T-cell (primary cell): ENCODE measurements at regions not wholly inside any gene's neighbourhood (a gene's known extent, or its start where the extent isn't known, plus 50 kb on each side); places are given as distances from the start of the nearest gene placed in this dataset.

Experiments
- ATAC-seq, 4 experiments: fragments of 200-7000 bp in 3 of 4; fragments of 150-1000 bp in 1 of 4; cut with Tn5 transposase; replicated peaks in 1 of 4; 1 replicate in 3 of 4; 2 replicates in 1 of 4; pipeline ENCODE4 v1.10.0; 2021; ENCODE audit warnings: moderate library complexity in 3 of 4, mild to moderate bottlenecking in 2 of 4, moderate number of reproducible peaks in 1 of 4
- CTCF ChIA-PET, 2 donors: fragments of 300-600 bp; sonication (Branson Sonifier 250); formaldehyde crosslinking; loops; one replicate each; lab custom pipeline; 2022; ENCODE audit warnings: antibody characterized with exemption in 2 of 2; lab: Charles Lee
- POLR2A ChIA-PET, 2 donors: fragments of 300-600 bp; sonication (Branson Sonifier 250); formaldehyde crosslinking; loops; one replicate each; lab custom pipeline; 2022; ENCODE audit warnings: antibody characterized with exemption in 2 of 2; lab: Charles Lee
- DNase-seq, 35 experiments: peaks; one replicate each; pipeline versions ENCODE4 v3.0.0 to v3.0.0-alpha.2; 2013 to 2023
- H3K27ac ChIP-seq: one replicate; pipeline ENCODE4 v1.5.1; 2013; ENCODE audit warnings: low read length
- H3K27me3 ChIP-seq, 2 experiments: replicated peaks in 1 of 2; 1 replicate in 1 of 2; 2 replicates in 1 of 2; pipeline versions ENCODE4 v1.6.1 to v1.7.0; 2013; ENCODE audit warnings: low read length in 1 of 2, mixed read lengths in 1 of 2; ENCODE audit not compliant: control insufficient read depth in 2 of 2, insufficient read depth in 2 of 2; ENCODE audit errors: extremely low read depth in 1 of 2
- H3K36me3 ChIP-seq, 2 donors: 1 replicate in 1 of 2; 2 replicates in 1 of 2; pipeline versions ENCODE4 v1.6.1 to v1.7.0; 2013; ENCODE audit warnings: low read length in 1 of 2; ENCODE audit not compliant: control insufficient read depth in 2 of 2, insufficient read depth in 1 of 2; ENCODE audit errors: extremely low read depth in 1 of 2
- H3K4me1 ChIP-seq, 2 experiments: 1 replicate in 1 of 2; 2 replicates in 1 of 2; pipeline versions ENCODE4 v1.6.1 to v1.7.0; 2013; ENCODE audit warnings: low read length in 2 of 2, mixed read lengths in 1 of 2; ENCODE audit not compliant: insufficient read depth in 2 of 2, control insufficient read depth in 1 of 2; ENCODE audit errors: extremely low read depth in 1 of 2
- H3K4me3 ChIP-seq, 2 donors: 1 replicate in 1 of 2; 2 replicates in 1 of 2; pipeline versions ENCODE4 v1.5.1 to v1.7.0; 2013; ENCODE audit warnings: mild to moderate bottlenecking in 2 of 2, low read length in 1 of 2, moderate library complexity in 1 of 2; ENCODE audit not compliant: control insufficient read depth in 1 of 2; ENCODE audit errors: extremely low read depth in 1 of 2
- H3K9me3 ChIP-seq: 2 replicates; pipeline ENCODE4 v1.7.0; 2013
- H3K27ac Mint-ChIP-seq, 2 donors: one replicate each; pipeline ENCODE4 v1.8.0; 2020 to 2021; ENCODE audit warnings: mild to moderate bottlenecking in 2 of 2, mixed read lengths in 2 of 2
- H3K27me3 Mint-ChIP-seq, 2 donors: one replicate each; pipeline ENCODE4 v1.8.0; 2021 to 2022; ENCODE audit warnings: mixed read lengths in 2 of 2
- H3K36me3 Mint-ChIP-seq: one replicate; pipeline ENCODE4 v1.8.0; 2021; ENCODE audit warnings: mixed read lengths
- H3K4me1 Mint-ChIP-seq, 3 donors: one replicate each; pipeline ENCODE4 v1.8.0; 2020 to 2022; ENCODE audit warnings: mixed read lengths in 3 of 3, mild to moderate bottlenecking in 1 of 3
- H3K4me3 Mint-ChIP-seq, 3 donors: one replicate each; pipeline ENCODE4 v1.8.0; 2020 to 2022; ENCODE audit warnings: mild to moderate bottlenecking in 3 of 3, mixed read lengths in 3 of 3, moderate library complexity in 3 of 3
- H3K9me3 Mint-ChIP-seq, 3 donors: one replicate each; pipeline ENCODE4 v1.8.0; 2020 to 2022; ENCODE audit warnings: mixed read lengths in 3 of 3
- WGBS: methylation state at CpG from one replicate; pipeline ENCODE4 v1.1.5; 2013; ENCODE audit warnings: missing lambda C conversion rate; ENCODE audit not compliant: insufficient coverage; 5-methylcytosine and 5-hydroxymethylcytosine counted together

DNA sequence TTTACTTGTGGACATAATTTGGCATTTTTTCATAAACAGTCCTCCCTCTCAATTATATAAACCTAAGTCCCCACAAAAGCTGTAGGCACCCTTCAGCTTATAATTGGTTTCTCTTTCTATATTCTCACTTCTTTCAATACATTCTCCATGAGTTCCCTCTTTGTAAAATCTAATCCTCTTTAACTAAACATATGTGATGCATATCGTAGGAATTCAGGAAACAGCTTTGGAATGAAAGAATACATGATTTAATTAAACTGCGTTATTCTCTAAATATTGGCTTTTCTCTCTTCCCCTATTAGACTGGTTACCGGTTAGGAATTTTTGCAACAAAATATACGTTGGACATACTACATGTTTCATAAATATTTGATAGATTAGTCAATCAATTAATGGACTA is 1122.6 kb downstream of the FLRT2 start:
- H3K27me3 Mint-ChIP-seq = no peaks in the 10 kb centered on the region
- POLR2A ChIA-PET = no interaction called here
- no peaks in the 10 kb centered on the region for H3K4me1 ChIP-seq
- H3K27ac ChIP-seq = no peak overlapping the region
- no peak overlapping the region for H3K4me3 Mint-ChIP-seq
- H3K27me3 ChIP-seq = no peaks in the 10 kb centered on the region
- H3K9me3 ChIP-seq = no peaks in the 10 kb centered on the region
- WGBS = no CpG with 5 or more reads among the region's 4 CpGs
- no peaks in the 10 kb centered on the region for H3K36me3 Mint-ChIP-seq
- no peak overlapping the region for H3K27ac Mint-ChIP-seq
- ATAC-seq (no peak), DNase-seq (no peak)
- no peak overlapping the region for H3K4me3 ChIP-seq
- H3K9me3 Mint-ChIP-seq = peaks cover 5 to 8% (median 7%) of the 10 kb centered on the region in 3 donors
- H3K4me1 Mint-ChIP-seq = no peaks in the 10 kb centered on the region
- CTCF ChIA-PET = no interaction called here
- no peaks in the 10 kb centered on the region for H3K36me3 ChIP-seq

GRCh38 chr14:86646696-86647690 is 1117.0 kb downstream of the FLRT2 start:
- H3K27ac ChIP-seq = no peak overlapping the region
- H3K27me3 ChIP-seq = no peaks in the 10 kb centered on the region
- ATAC-seq = no peak
- ChIA-PET POLR2A (no interaction called here), CTCF (no interaction called here)
- H3K36me3 ChIP-seq = no peaks in the 10 kb centered on the region
- no peaks in the 10 kb centered on the region for H3K4me1 ChIP-seq
- no peaks in the 10 kb centered on the region for H3K27me3 Mint-ChIP-seq
- no peak overlapping the region for H3K4me3 Mint-ChIP-seq
- no peaks in the 10 kb centered on the region for H3K36me3 Mint-ChIP-seq
- no peak overlapping the region for H3K27ac Mint-ChIP-seq
- H3K4me1 Mint-ChIP-seq = no peaks in the 10 kb centered on the region
- H3K9me3 Mint-ChIP-seq = peaks cover 5 to 8% (median 7%) of the 10 kb centered on the region in 3 donors
- DNase-seq = no peak
- H3K9me3 ChIP-seq = no peaks in the 10 kb centered on the region
- WGBS = 78% methylated on average over 1 of the region's 4 CpGs
- no peak overlapping the region for H3K4me3 ChIP-seq

- H3K4me1 Mint-ChIP-seq = no peaks in the 10 kb centered on the region
- H3K27me3 Mint-ChIP-seq = no peaks in the 10 kb centered on the region
- ChIA-PET POLR2A (no interaction called here), CTCF (no interaction called here)
- no peaks in the 10 kb centered on the region for H3K36me3 ChIP-seq
- H3K9me3 ChIP-seq = no peaks in the 10 kb centered on the region
- 87% methylated on average over 5 of the region's 5 CpGs for WGBS
- H3K4me1 ChIP-seq = no peaks in the 10 kb centered on the region
- DNase-seq (no peak), ATAC-seq (no peak)
- H3K4me3 Mint-ChIP-seq = no peak overlapping the region
- no peaks in the 10 kb centered on the region for H3K36me3 Mint-ChIP-seq
- no peak overlapping the region for H3K27ac Mint-ChIP-seq
- H3K4me3 ChIP-seq = no peak overlapping the region
- no peak overlapping the region for H3K27ac ChIP-seq
- peaks cover 5 to 8% (median 7%) of the 10 kb centered on the region in 3 donors for H3K9me3 Mint-ChIP-seq
- H3K27me3 ChIP-seq = no peaks in the 10 kb centered on the region
Measured at GRCh38 chr14:86646125-86646524, 1116.2 kb downstream of the FLRT2 start.

DNA sequence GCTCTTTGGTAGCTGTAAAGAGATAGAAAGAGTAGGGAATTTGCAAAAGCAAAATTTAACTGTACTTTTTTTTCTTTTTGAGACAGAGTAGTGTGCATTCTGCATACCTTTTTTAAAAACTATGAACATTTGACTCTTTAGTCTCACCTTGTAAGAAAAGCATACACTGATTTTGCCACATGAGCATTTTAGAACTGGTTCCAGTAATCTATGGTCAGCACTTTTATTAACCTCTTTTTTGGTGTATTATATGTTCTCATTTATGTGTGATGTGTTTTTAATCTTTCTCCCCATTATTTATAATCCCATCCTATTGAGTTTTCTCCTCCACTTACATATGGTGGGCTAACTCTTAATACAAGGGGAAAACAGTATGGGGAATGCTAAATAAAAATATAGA is 1111.4 kb downstream of the FLRT2 start:
- ATAC-seq (no peak), DNase-seq (no peak)
- no peaks in the 10 kb centered on the region for H3K9me3 ChIP-seq
- ChIA-PET CTCF (no interaction called here), POLR2A (no interaction called here)
- H3K4me3 ChIP-seq = no peak overlapping the region
- H3K27ac Mint-ChIP-seq = no peak overlapping the region
- H3K4me3 Mint-ChIP-seq = no peak overlapping the region
- H3K27me3 ChIP-seq = no peaks in the 10 kb centered on the region
- no peaks in the 10 kb centered on the region for H3K36me3 Mint-ChIP-seq
- H3K4me1 ChIP-seq = no peaks in the 10 kb centered on the region
- peaks cover 0 to 4% (median 4%) of the 10 kb centered on the region in 3 donors for H3K9me3 Mint-ChIP-seq
- no peaks in the 10 kb centered on the region for H3K27me3 Mint-ChIP-seq
- H3K36me3 ChIP-seq = no peaks in the 10 kb centered on the region
- H3K4me1 Mint-ChIP-seq = no peaks in the 10 kb centered on the region
- H3K27ac ChIP-seq = no peak overlapping the region

DNA sequence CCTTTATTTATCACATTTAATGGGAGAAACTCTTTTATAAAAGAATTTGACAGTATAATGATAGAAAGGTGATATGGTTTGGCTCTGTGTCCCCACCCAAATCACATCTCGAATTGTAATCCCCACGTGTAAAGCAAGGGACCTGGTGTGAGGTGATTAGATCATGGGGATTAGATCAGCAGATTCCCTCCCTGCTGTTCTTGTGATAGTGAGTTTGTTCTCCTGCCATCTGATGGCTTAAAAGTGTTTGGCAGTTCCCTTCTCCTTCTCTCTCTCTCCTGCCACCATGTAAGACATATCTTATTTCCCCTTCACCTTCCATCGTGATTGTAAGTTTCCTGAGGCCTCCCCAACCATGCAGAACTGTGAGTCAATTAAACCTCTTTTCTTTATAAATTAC is 1110.3 kb downstream of the FLRT2 start:
- ATAC-seq (no peak), DNase-seq (no peak)
- Mint-ChIP-seq H3K4me3 (no peak overlapping the region), H3K27ac (no peak overlapping the region), H3K27me3 (no peaks in the 10 kb centered on the region), H3K9me3 (peaks cover 0 to 4% (median 4%) of the 10 kb centered on the region in 3 donors), H3K36me3 (no peaks in the 10 kb centered on the region), H3K4me1 (no peaks in the 10 kb centered on the region)
- Histone ChIP-seq H3K36me3 (no peaks in the 10 kb centered on the region), H3K27me3 (no peaks in the 10 kb centered on the region), H3K9me3 (no peaks in the 10 kb centered on the region), H3K4me1 (no peaks in the 10 kb centered on the region), H3K4me3 (no peak overlapping the region), H3K27ac (no peak overlapping the region)
- no CpG with 5 or more reads among the region's 3 CpGs for WGBS
- POLR2A ChIA-PET = no interaction called here
- CTCF ChIA-PET = no interaction called here

GRCh38 chr14:86639666-86640065 is 1109.7 kb downstream of the FLRT2 start:
- CTCF ChIA-PET = no interaction called here
- no peak overlapping the region for H3K4me3 Mint-ChIP-seq

More at GRCh38 chr14:86639666-86640065, 1109.7 kb downstream of the FLRT2 start:
- H3K9me3 Mint-ChIP-seq = peaks cover 0 to 4% (median under 1%) of the 10 kb centered on the region in 3 donors
- DNase-seq = no peak
- H3K4me1 Mint-ChIP-seq = no peaks in the 10 kb centered on the region
- no peaks in the 10 kb centered on the region for H3K4me1 ChIP-seq
- no peak for ATAC-seq
- no peaks in the 10 kb centered on the region for H3K27me3 ChIP-seq
- POLR2A ChIA-PET = no interaction called here
- H3K27ac Mint-ChIP-seq = no peak overlapping the region
- H3K27me3 Mint-ChIP-seq = no peaks in the 10 kb centered on the region
- H3K4me3 ChIP-seq = no peak overlapping the region
- H3K36me3 Mint-ChIP-seq = no peaks in the 10 kb centered on the region
- H3K36me3 ChIP-seq = no peaks in the 10 kb centered on the region
- no peak overlapping the region for H3K27ac ChIP-seq
- no peaks in the 10 kb centered on the region for H3K9me3 ChIP-seq
